ENCODE measurements at regions not wholly inside any gene's neighbourhood (a gene's known extent, or its start where the extent isn't known, plus 50 kb on each side); places are given as distances from the start of the nearest gene placed in this dataset.

- Histone ChIP-seq H3K27ac (ENCODE audit: low read length) (no peak overlapping the region), H3K79me2 (ENCODE audit: low read length) (no peaks in the 10 kb centered on the region), H4K20me1 (ENCODE audit: insufficient read depth, low read length) (no peaks in the 10 kb centered on the region), H3K9me3 (replicated peaks; ENCODE audit: insufficient read depth, low read length) (no peaks in the 10 kb centered on the region), H3K27me3 (replicated peaks; ENCODE audit: insufficient read depth, low read length) (no peaks in the 10 kb centered on the region), H3K4me1 (ENCODE audit: low read length) (no peaks in the 10 kb centered on the region), H3K36me3 (replicated peaks; ENCODE audit: insufficient read depth, low read length) (no peaks in the 10 kb centered on the region), H2AFZ (ENCODE audit: low read length) (no peak overlapping the region), H3F3A (ENCODE audit: insufficient read depth, low read length) (no peaks in the 10 kb centered on the region), H3K9me2 (replicated peaks; ENCODE audit: insufficient read depth, low read length) (no peaks in the 10 kb centered on the region), H3K4me3 (ENCODE audit: low read length) (no peak overlapping the region), H3K4me2 (ENCODE audit: low read depth, low read length) (no peak overlapping the region), H3K9ac (ENCODE audit: low read length) (no peak overlapping the region)
- no peak for DNase-seq
- TF ChIP-seq CTCF (IDR thresholded peaks at IDR 0.05; ENCODE audit: low read length) (no peak), EZH2phosphoT487 (IDR thresholded peaks at IDR 0.05; ENCODE audit: low read length) (no peak), EZH2 (optimal IDR thresholded peaks at IDR 0.05; ENCODE audit: low read depth, low read length) (no peak)
Measured at GRCh38 chr15:68491415-68492106, 59.6 kb upstream of the ITGA11 start.

GRCh38 chr15:68492855-68493254 is 60.9 kb upstream of the ITGA11 start:
- H3K27me3 ChIP-seq (replicated peaks; ENCODE audit: insufficient read depth, low read length) = no peaks in the 10 kb centered on the region
- TF ChIP-seq CTCF (IDR thresholded peaks at IDR 0.05; ENCODE audit: low read length) (no peak), EZH2 (optimal IDR thresholded peaks at IDR 0.05; ENCODE audit: low read depth, low read length) (no peak), EZH2phosphoT487 (IDR thresholded peaks at IDR 0.05; ENCODE audit: low read length) (no peak)
- no peak for DNase-seq
- H3K9me3 ChIP-seq (replicated peaks; ENCODE audit: insufficient read depth, low read length) = no peaks in the 10 kb centered on the region
- H3K4me2 ChIP-seq (ENCODE audit: low read depth, low read length) = no peak overlapping the region
- H3K79me2 ChIP-seq (ENCODE audit: low read length) = no peaks in the 10 kb centered on the region
- no peak overlapping the region for H3K27ac ChIP-seq (ENCODE audit: low read length)
- H3F3A ChIP-seq (ENCODE audit: insufficient read depth, low read length) = no peaks in the 10 kb centered on the region
- no peak overlapping the region for H2AFZ ChIP-seq (ENCODE audit: low read length)
- H3K36me3 ChIP-seq (replicated peaks; ENCODE audit: insufficient read depth, low read length) = no peaks in the 10 kb centered on the region
- no peaks in the 10 kb centered on the region for H3K4me1 ChIP-seq (ENCODE audit: low read length)
- H3K4me3 ChIP-seq (ENCODE audit: low read length) = no peak overlapping the region
- H3K9me2 ChIP-seq (replicated peaks; ENCODE audit: insufficient read depth, low read length) = no peaks in the 10 kb centered on the region
- H3K9ac ChIP-seq (ENCODE audit: low read length) = no peak overlapping the region
- H4K20me1 ChIP-seq (ENCODE audit: insufficient read depth, low read length) = no peaks in the 10 kb centered on the region

GRCh38 chr15:68493629-68494028 is 61.7 kb upstream of the ITGA11 start:
- Histone ChIP-seq H3K27ac (ENCODE audit: low read length) (no peak overlapping the region), H3K9ac (ENCODE audit: low read length) (no peak overlapping the region), H4K20me1 (ENCODE audit: insufficient read depth, low read length) (no peaks in the 10 kb centered on the region), H3K27me3 (replicated peaks; ENCODE audit: insufficient read depth, low read length) (no peaks in the 10 kb centered on the region), H3K79me2 (ENCODE audit: low read length) (no peaks in the 10 kb centered on the region), H3K4me2 (ENCODE audit: low read depth, low read length) (no peak overlapping the region), H3K4me1 (ENCODE audit: low read length) (no peaks in the 10 kb centered on the region), H3K9me2 (replicated peaks; ENCODE audit: insufficient read depth, low read length) (no peaks in the 10 kb centered on the region), H2AFZ (ENCODE audit: low read length) (no peak overlapping the region), H3F3A (ENCODE audit: insufficient read depth, low read length) (no peaks in the 10 kb centered on the region), H3K9me3 (replicated peaks; ENCODE audit: insufficient read depth, low read length) (no peaks in the 10 kb centered on the region), H3K4me3 (ENCODE audit: low read length) (no peak overlapping the region), H3K36me3 (replicated peaks; ENCODE audit: insufficient read depth, low read length) (no peaks in the 10 kb centered on the region)
- TF ChIP-seq CTCF (IDR thresholded peaks at IDR 0.05; ENCODE audit: low read length) (no peak), EZH2phosphoT487 (IDR thresholded peaks at IDR 0.05; ENCODE audit: low read length) (no peak), EZH2 (optimal IDR thresholded peaks at IDR 0.05; ENCODE audit: low read depth, low read length) (no peak)
- no peak for DNase-seq
